Psoas muscle (tissue), 7 donors: ENCODE measurements at regions not wholly inside any gene's neighbourhood (a gene's known extent, or its start where the extent isn't known, plus 50 kb on each side); places are given as distances from the start of the nearest gene placed in this dataset.

Source experiments
- ATAC-seq, 4 donors: fragments of 200-7000 bp; cut with Tn5 transposase; one replicate each; pipeline ENCODE4 v1.9.1; 2020; ENCODE audit warnings: moderate library complexity in 3 of 4, mild to moderate bottlenecking in 2 of 4
- DNase-seq, 2 donors: peaks; one replicate each; pipeline ENCODE4 v3.0.0-alpha.2; 2020
- H3K27ac ChIP-seq: fragments of 200-600 bp; one replicate; pipeline ENCODE4 v1.8.0; 2022
- H3K27me3 ChIP-seq, 3 donors: fragments of 200-600 bp in 1 of 3; one replicate each; pipeline versions ENCODE4 v1.6.1 to v1.8.0; 2013 to 2022; ENCODE audit warnings: low read length in 2 of 3, mild to moderate bottlenecking in 2 of 3, moderate library complexity in 1 of 3; ENCODE audit not compliant: insufficient read depth in 3 of 3
- H3K36me3 ChIP-seq, 2 donors: fragments of 200-600 bp in 1 of 2; one replicate each; pipeline versions ENCODE4 v1.6.1 to v1.8.0; 2013 to 2022; ENCODE audit warnings: low read depth in 1 of 2, mild to moderate bottlenecking in 1 of 2, moderate library complexity in 1 of 2; ENCODE audit not compliant: insufficient read depth in 1 of 2
- H3K4me1 ChIP-seq: fragments of 200-600 bp; one replicate; pipeline ENCODE4 v1.8.0; 2022
- H3K4me3 ChIP-seq: fragments of 200-600 bp; one replicate; pipeline ENCODE4 v1.8.0; 2022; ENCODE audit warnings: mild to moderate bottlenecking
- H3K9me3 ChIP-seq: fragments of 200-600 bp; one replicate; pipeline ENCODE4 v1.8.0; 2022
- WGBS, 3 donors: extraction: QIAGEN DNeasy Blood & Tissue Kit; methylation state at CpG; one replicate each; pipeline versions ENCODE4 v1.1.6 to v1.1.7; 2013; 5-methylcytosine and 5-hydroxymethylcytosine counted together
- intact Hi-C, 2 donors: fragments of 100-400 bp; cut with DNase I; formaldehyde crosslinking; loops; one replicate each; pipeline versions ENCODE4 v1.11.0 to v1.14.2; 2022
- TF ChIP-seq, protein P1 (sequence below): fragments of 200-600 bp; IDR thresholded peaks from one replicate; pipeline ENCODE4 v1.8.0; 2022; ENCODE audit warnings: antibody characterized with exemption
- donor health status: healthy with polysubstance abuse.
- donor health status: DM: no; HTN: no; CAD: no; lungs with moderate emphysema.
- donor health status: Bipolar disorder and iron deficiency.
- donor health status: healthy.
- donor health status: DM: yes; HTN: yes; CAD: no.
- donor health status: DM: no; HTN: no; CAD: no.
- donor health status: DM: yes; HTN: yes; CAD: no.

DNA sequence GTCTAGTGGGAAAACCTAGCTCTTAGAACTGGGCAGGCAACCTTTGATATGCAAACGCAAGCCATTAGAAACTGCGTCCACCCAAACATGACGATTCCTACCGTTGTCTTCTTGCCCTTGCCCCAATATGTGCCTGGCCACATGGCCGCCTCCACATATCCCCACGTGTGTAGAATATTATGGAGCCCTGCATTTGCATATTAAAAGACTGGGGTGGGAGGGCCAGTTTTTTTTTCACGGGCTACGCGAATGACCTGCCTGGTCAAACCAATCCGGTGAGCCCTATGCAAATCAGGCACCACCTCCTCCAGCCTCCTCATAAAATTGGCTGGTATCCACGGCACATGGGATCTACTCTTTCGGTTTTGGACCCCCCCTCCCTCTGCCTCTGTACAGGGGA is 381.0 kb upstream of the RGMA start:
- no peak overlapping the region for H3K4me3 ChIP-seq
- H3K9me3 ChIP-seq: no peaks in the 10 kb centered on the region
- intact Hi-C loops: loop anchor here in 1 of 2 donors (2.0 to 10.0 kb wide), 3 partner anchors 13 to 385 kb away; partner anchors contain the start of gene RGMA
- H3K27me3 ChIP-seq: no peaks in the 10 kb centered on the region
- peaks cover 12% of the 10 kb centered on the region for H3K4me1 ChIP-seq
- no peaks in the 10 kb centered on the region for H3K36me3 ChIP-seq
- ATAC-seq (no peak), DNase-seq (no peak)
- TF ChIP-seq, protein P1, sequence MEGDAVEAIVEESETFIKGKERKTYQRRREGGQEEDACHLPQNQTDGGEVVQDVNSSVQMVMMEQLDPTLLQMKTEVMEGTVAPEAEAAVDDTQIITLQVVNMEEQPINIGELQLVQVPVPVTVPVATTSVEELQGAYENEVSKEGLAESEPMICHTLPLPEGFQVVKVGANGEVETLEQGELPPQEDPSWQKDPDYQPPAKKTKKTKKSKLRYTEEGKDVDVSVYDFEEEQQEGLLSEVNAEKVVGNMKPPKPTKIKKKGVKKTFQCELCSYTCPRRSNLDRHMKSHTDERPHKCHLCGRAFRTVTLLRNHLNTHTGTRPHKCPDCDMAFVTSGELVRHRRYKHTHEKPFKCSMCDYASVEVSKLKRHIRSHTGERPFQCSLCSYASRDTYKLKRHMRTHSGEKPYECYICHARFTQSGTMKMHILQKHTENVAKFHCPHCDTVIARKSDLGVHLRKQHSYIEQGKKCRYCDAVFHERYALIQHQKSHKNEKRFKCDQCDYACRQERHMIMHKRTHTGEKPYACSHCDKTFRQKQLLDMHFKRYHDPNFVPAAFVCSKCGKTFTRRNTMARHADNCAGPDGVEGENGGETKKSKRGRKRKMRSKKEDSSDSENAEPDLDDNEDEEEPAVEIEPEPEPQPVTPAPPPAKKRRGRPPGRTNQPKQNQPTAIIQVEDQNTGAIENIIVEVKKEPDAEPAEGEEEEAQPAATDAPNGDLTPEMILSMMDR: no peak
- 82 to 86% (median 85%) methylated on average over 12 of the region's 12 CpGs for WGBS, 3 donors
- H3K27ac ChIP-seq: no peak overlapping the region

DNA sequence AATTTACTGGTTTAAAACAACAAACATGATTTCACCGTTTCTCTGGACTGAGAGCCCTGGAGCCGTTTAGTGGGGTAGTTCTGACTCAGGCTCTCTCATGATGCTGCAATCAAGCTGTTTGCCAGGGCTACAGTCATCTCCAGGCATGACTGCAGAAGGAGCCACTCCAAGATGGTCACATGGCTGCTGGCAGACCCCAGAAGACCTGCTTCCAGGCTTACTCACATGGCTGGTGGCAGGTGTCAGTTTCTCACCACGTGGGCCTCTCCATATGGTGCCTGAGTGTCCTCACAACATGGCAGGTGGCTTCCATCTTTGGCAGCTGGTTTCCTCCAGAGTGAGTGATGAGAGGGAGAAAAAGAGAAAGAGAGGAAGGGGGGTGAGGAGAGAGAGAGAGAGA is 378.3 kb upstream of the RGMA start:
- peak; percentile 98 to 100 (median 100) for ATAC-seq
- Histone ChIP-seq H3K4me1 (peaks cover 12% of the 10 kb centered on the region), H3K27ac (peak overlapping the region; percentile 54), H3K9me3 (no peaks in the 10 kb centered on the region), H3K36me3 (no peaks in the 10 kb centered on the region), H3K27me3 (no peaks in the 10 kb centered on the region), H3K4me3 (no peak overlapping the region)
- DNase-seq: peak; percentile 87 to 95
- TF ChIP-seq, protein P1: no peak
- 13 to 17% (median 14%) methylated on average over 3 of the region's 3 CpGs for WGBS, 3 donors
- intact Hi-C loops: loop anchor here in 1 of 2 donors (5.0 to 10.0 kb wide), 2 partner anchors 50 to 383 kb away; partner anchors contain the start of gene RGMA

DNA sequence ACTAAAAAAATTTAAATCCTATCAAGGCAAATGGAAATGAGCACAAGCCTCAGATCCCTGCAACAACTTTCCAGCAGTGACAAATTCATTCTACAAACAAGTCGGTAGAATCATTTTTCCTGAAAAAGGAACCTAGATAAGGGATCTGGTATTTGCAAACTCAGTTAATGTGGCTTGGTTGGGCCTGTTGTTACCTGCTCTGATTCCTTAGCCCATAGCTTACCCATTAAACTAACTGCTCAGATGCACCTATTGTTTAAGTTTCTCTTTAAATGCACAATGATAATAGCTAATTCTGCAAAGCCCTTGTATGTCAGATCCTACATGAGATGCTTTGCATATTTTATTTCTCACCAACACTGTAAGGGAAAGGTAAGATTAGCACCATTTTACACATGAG is 377.4 kb upstream of the RGMA start:
- intact Hi-C loops: loop anchor here in 1 of 2 donors (5.0 to 10.0 kb wide), 2 partner anchors 51 to 382 kb away; partner anchors contain the start of gene RGMA
- peaks cover 12% of the 10 kb centered on the region for H3K4me1 ChIP-seq
- WGBS, 3 donors: 90 to 94% (median 93%) methylated on average over 1 of the region's 1 CpG
- no peaks in the 10 kb centered on the region for H3K27me3 ChIP-seq
- no peaks in the 10 kb centered on the region for H3K9me3 ChIP-seq
- no peaks in the 10 kb centered on the region for H3K36me3 ChIP-seq
- ATAC-seq: no peak
- no peak for DNase-seq
- H3K4me3 ChIP-seq: no peak overlapping the region
- TF ChIP-seq, protein P1: no peak
- peak overlapping the region; percentile 54 for H3K27ac ChIP-seq

DNA sequence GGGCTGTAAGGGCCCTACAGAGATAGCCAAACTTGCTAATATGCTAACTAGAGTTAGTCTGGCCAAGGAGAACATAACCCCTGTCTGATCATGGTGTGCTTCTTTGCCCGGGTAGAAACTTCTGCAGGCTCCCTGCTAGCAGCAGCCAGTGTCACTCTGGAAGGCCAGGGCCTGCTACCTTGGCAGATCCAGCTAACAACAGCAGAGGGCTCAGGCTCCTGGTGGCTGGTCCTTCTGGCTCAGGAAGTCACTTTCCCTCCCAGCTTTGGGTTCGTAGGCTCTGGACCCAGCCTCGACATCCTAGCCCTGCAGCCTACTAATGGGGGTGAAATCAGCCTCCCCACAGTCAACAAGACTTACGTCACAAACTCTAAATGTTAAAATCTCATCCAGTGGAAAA is 373.7 kb upstream of the RGMA start:
- H3K36me3 ChIP-seq: no peaks in the 10 kb centered on the region
- no peak overlapping the region for H3K4me3 ChIP-seq
- TF ChIP-seq, protein P1: no peak
- no peak for ATAC-seq
- H3K27me3 ChIP-seq: no peaks in the 10 kb centered on the region
- DNase-seq: no peak
- WGBS, 3 donors: 71 to 79% (median 79%) methylated on average over 4 of the region's 4 CpGs
- peaks cover 29% of the 10 kb centered on the region for H3K4me1 ChIP-seq
- intact Hi-C loops: loop anchor here in 1 of 2 donors (10.0 kb wide), 1 partner anchor 378 kb away; the partner anchor contains the start of gene RGMA
- no peak overlapping the region for H3K27ac ChIP-seq
- H3K9me3 ChIP-seq: no peaks in the 10 kb centered on the region

DNA sequence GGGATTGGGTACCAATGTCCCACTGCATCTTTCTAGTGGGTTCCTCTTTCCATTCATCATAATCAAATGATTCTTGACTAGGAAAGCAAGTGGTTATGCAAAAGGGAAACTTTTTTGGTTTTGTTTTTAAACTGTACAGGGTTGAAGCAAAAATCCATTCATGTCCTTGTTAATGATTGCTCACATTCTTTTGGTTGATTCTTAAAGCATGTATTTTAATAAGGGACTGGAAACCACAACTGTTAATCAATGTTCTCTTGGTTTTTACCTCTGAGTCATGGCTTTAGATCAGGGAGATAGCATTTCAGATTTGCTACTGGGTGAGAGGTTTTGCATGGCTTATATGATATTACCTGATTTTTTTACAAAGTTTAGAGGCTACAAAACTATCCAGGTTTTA is 371.7 kb upstream of the RGMA start:
- no peak for DNase-seq
- intact Hi-C loops: loop anchor here in 1 of 2 donors (10.0 kb wide), 1 partner anchor 376 kb away; the partner anchor contains the start of gene RGMA
- H3K9me3 ChIP-seq: no peaks in the 10 kb centered on the region
- no peaks in the 10 kb centered on the region for H3K36me3 ChIP-seq
- TF ChIP-seq, protein P1: no peak
- no peak overlapping the region for H3K27ac ChIP-seq
- H3K4me3 ChIP-seq: no peak overlapping the region
- H3K4me1 ChIP-seq: peaks cover 17% of the 10 kb centered on the region
- H3K27me3 ChIP-seq: no peaks in the 10 kb centered on the region
- no peak for ATAC-seq
